ENCODE measurements at regions not wholly inside any gene's neighbourhood (a gene's known extent, or its start where the extent isn't known, plus 50 kb on each side); places are given as distances from the start of the nearest gene placed in this dataset.

GRCh38 chr1:2912424-2913061, 108.7 kb upstream of the ACTRT2 start:
- Histone ChIP-seq H3K4me3 (no peak overlapping the region), H3K27me3 (no peaks in the 10 kb centered on the region), H3K9me3 (replicated peaks in 1 of 3) (no peaks in the 10 kb centered on the region), H3K4me1 (replicated peaks in 1 of 2) (no peaks in the 10 kb centered on the region), H3K27ac (no peak overlapping the region), H3K36me3 (replicated peaks in 1 of 2) (no peaks in the 10 kb centered on the region)
- DNase-seq, result no peak
- intact Hi-C loops (cut with DNase I), result no loop called here
- TF ChIP-seq CTCF (IDR thresholded peaks at IDR 0.05) (no peak), POLR2A (IDR thresholded peaks at IDR 0.05) (no peak)
- WGBS, 4 donors, result 72 to 87% (median 80%) methylated on average over 10 to 16 of the region's 16 CpGs

- no peak for DNase-seq
- no peak overlapping the region for H3K27ac ChIP-seq
- H3K9me3 ChIP-seq (replicated peaks in 1 of 3), result no peaks in the 10 kb centered on the region
- TF ChIP-seq POLR2A (IDR thresholded peaks at IDR 0.05) (no peak), CTCF (IDR thresholded peaks at IDR 0.05) (no peak)
- no peak overlapping the region for H3K4me3 ChIP-seq
- no peaks in the 10 kb centered on the region for H3K36me3 ChIP-seq (replicated peaks in 1 of 2)
- H3K4me1 ChIP-seq (replicated peaks in 1 of 2), result no peaks in the 10 kb centered on the region
- WGBS, 4 donors, result 85 to 87% (median 86%) methylated on average over 10 to 15 of the region's 15 CpGs
- intact Hi-C loops (cut with DNase I), result no loop called here
- no peaks in the 10 kb centered on the region for H3K27me3 ChIP-seq
Measured at GRCh38 chr1:2913091-2913490, 108.2 kb upstream of the ACTRT2 start.

- Histone ChIP-seq H3K27me3 (no peaks in the 10 kb centered on the region), H3K4me3 (no peak overlapping the region), H3K36me3 (replicated peaks in 1 of 2) (no peaks in the 10 kb centered on the region), H3K4me1 (replicated peaks in 1 of 2) (no peaks in the 10 kb centered on the region), H3K9me3 (replicated peaks in 1 of 3) (no peaks in the 10 kb centered on the region), H3K27ac (no peak overlapping the region)
- TF ChIP-seq CTCF (IDR thresholded peaks at IDR 0.05) (no peak), POLR2A (IDR thresholded peaks at IDR 0.05) (no peak)
- intact Hi-C loops (cut with DNase I), result no loop called here
- 45 to 69% (median 59%) methylated on average over 5 to 6 of the region's 6 CpGs for WGBS, 4 donors
- DNase-seq, result no peak
Measured at GRCh38 chr1:2914702-2915101, 106.6 kb upstream of the ACTRT2 start.

- no peak for TF ChIP-seq POLR2A (IDR thresholded peaks at IDR 0.05)
- TF ChIP-seq CTCF (IDR thresholded peaks at IDR 0.05), result no peak
- no peaks in the 10 kb centered on the region for H3K27me3 ChIP-seq
- H3K4me3 ChIP-seq, result no peak overlapping the region
- H3K9me3 ChIP-seq (replicated peaks in 1 of 3), result no peaks in the 10 kb centered on the region
- no peak overlapping the region for H3K27ac ChIP-seq
- H3K36me3 ChIP-seq (replicated peaks in 1 of 2), result no peaks in the 10 kb centered on the region
- intact Hi-C loops (cut with DNase I), result no loop called here
- no peak for DNase-seq
- no peaks in the 10 kb centered on the region for H3K4me1 ChIP-seq (replicated peaks in 1 of 2)
- 84 to 100% (median 85%) methylated on average over 2 to 3 of the region's 3 CpGs for WGBS, 4 donors
Measured at GRCh38 chr1:2916153-2916552, 105.1 kb upstream of the ACTRT2 start.

Measured in adrenal gland (tissue), 9 donors.